Kidney (tissue), 13 donors: ENCODE measurements at regions not wholly inside any gene's neighbourhood (a gene's known extent, or its start where the extent isn't known, plus 50 kb on each side); places are given as distances from the start of the nearest gene placed in this dataset.

Experiments
- DNase-seq, 5 donors: peaks; one replicate each; pipeline ENCODE4 v3.0.0-alpha.2; 2013 to 2020
- FAIRE-seq: peaks from 2 replicates; lab custom pipeline; 2012; peaks lifted over from hg19 to GRCh38; lab: Jason Lieb, UNC
- H3K27ac ChIP-seq, 2 donors: one replicate each; pipeline ENCODE4 v1.7.0; 2013; ENCODE audit warnings: low read depth in 2 of 2, low read length in 2 of 2, inconsistent platforms in 1 of 2
- H3K27me3 ChIP-seq: one replicate; pipeline ENCODE4 v1.7.1; 2013; ENCODE audit warnings: low read length, inconsistent platforms; ENCODE audit not compliant: control insufficient read depth, insufficient read depth
- H3K36me3 ChIP-seq, 3 donors: one replicate each; pipeline versions ENCODE4 v1.7.0 to v1.7.1; 2013; ENCODE audit warnings: low read length in 3 of 3, control low read depth in 1 of 3, inconsistent platforms in 1 of 3; ENCODE audit not compliant: insufficient read depth in 3 of 3, control insufficient read depth in 2 of 3
- H3K4me1 ChIP-seq, 3 donors: one replicate each; pipeline versions ENCODE4 v1.7.0 to v1.7.1; 2013; ENCODE audit warnings: low read length in 3 of 3, inconsistent platforms in 1 of 3, low read depth in 1 of 3; ENCODE audit not compliant: control insufficient read depth in 2 of 3, insufficient read depth in 2 of 3
- H3K4me3 ChIP-seq, 3 donors: one replicate each; pipeline versions ENCODE4 v1.7.0 to v1.8.1; 2013; ENCODE audit warnings: low read length in 3 of 3, control low read depth in 1 of 3, inconsistent platforms in 1 of 3
- H3K9ac ChIP-seq, 3 donors: one replicate each; pipeline versions ENCODE4 v1.7.0 to v1.7.1; 2013; ENCODE audit warnings: low read length in 3 of 3, control low read depth in 1 of 3, inconsistent platforms in 1 of 3
- H3K9me3 ChIP-seq, 3 donors: one replicate each; pipeline versions ENCODE4 v1.7.0 to v1.7.1; 2013; ENCODE audit warnings: low read length in 3 of 3, control low read depth in 1 of 3, inconsistent platforms in 1 of 3; ENCODE audit not compliant: control insufficient read depth in 2 of 3, insufficient read depth in 1 of 3
- CTCF ChIP-seq: IDR thresholded peaks from 3 replicates; pipeline ENCODE4 v1.5.1; 2012; ENCODE audit warnings: mild to moderate bottlenecking, moderate library complexity, borderline replicate concordance; ENCODE audit not compliant: insufficient read depth; ENCODE audit errors: extremely low read depth
- intact Hi-C: fragments of 100-400 bp; cut with DNase I; formaldehyde crosslinking; loops from one replicate; pipeline ENCODE4 v1.11.1; 2022
- donor health status: control.
- donor health status: control.
- donor health status: control.
- donor health status: control.
- donor health status: control.
- donor health status: DM: yes; HTN: yes; CAD: no.
- donor health status: Normal renal cell carcinoma (clear cell type).

DNA sequence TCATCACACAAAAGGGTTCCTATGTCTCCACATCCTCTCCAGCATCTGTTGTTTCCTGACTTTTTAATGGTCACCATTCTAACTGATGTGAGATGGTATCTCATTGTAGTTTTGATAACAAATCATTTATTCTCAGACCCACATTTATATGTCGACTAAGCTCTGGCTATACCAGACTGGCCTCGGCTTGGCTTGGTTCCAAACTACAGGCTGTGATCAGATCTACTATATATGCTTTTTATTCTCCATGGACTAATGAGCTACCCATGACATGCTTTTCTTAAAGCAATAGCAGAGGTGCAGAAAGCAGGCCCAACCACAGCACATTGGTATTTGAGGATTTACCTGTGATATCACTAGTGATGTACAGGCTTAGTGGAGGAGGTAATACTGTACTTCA is 139.8 kb upstream of the PGR start:
- H3K27me3 ChIP-seq = no peaks in the 10 kb centered on the region
- no peaks in the 10 kb centered on the region for H3K4me1 ChIP-seq
- intact Hi-C loops = no loop called here
- DNase-seq = no peak
- no peak for FAIRE-seq
- no peak overlapping the region for H3K9ac ChIP-seq
- H3K27ac ChIP-seq = no peak overlapping the region
- TF ChIP-seq CTCF = no peak
- no peaks in the 10 kb centered on the region for H3K36me3 ChIP-seq
- H3K4me3 ChIP-seq = no peak overlapping the region
- no peaks in the 10 kb centered on the region for H3K9me3 ChIP-seq

- no peaks in the 10 kb centered on the region for H3K27me3 ChIP-seq
- no peaks in the 10 kb centered on the region for H3K36me3 ChIP-seq
- no peak overlapping the region for H3K27ac ChIP-seq
- no peak overlapping the region for H3K9ac ChIP-seq
- no peaks in the 10 kb centered on the region for H3K4me1 ChIP-seq
- FAIRE-seq = no peak
- intact Hi-C loops = no loop called here
- TF ChIP-seq CTCF = no peak
- no peak for DNase-seq
- no peaks in the 10 kb centered on the region for H3K9me3 ChIP-seq
- H3K4me3 ChIP-seq = no peak overlapping the region
Observed at GRCh38 chr11:101267654-101268053, 138.0 kb upstream of the PGR start.

- intact Hi-C loops = no loop called here
- no peak overlapping the region for H3K27ac ChIP-seq
- H3K4me1 ChIP-seq = no peaks in the 10 kb centered on the region
- no peaks in the 10 kb centered on the region for H3K36me3 ChIP-seq
- DNase-seq = no peak
- no peaks in the 10 kb centered on the region for H3K27me3 ChIP-seq
- no peak overlapping the region for H3K9ac ChIP-seq
- FAIRE-seq = no peak
- H3K4me3 ChIP-seq = no peak overlapping the region
- H3K9me3 ChIP-seq = no peaks in the 10 kb centered on the region
- TF ChIP-seq CTCF = no peak
Observed at GRCh38 chr11:101264306-101264705, 134.7 kb upstream of the PGR start.

- DNase-seq = no peak
- intact Hi-C loops = no loop called here
- Histone ChIP-seq H3K4me3 (no peak overlapping the region), H3K9me3 (no peaks in the 10 kb centered on the region), H3K27me3 (no peaks in the 10 kb centered on the region), H3K4me1 (no peaks in the 10 kb centered on the region), H3K36me3 (no peaks in the 10 kb centered on the region), H3K27ac (no peak overlapping the region), H3K9ac (no peak overlapping the region)
- FAIRE-seq = no peak
- no peak for TF ChIP-seq CTCF
Observed at GRCh38 chr11:101262995-101263394, 133.4 kb upstream of the PGR start.
